DND-41 (cell line): ENCODE measurements at regions not wholly inside any gene's neighbourhood (a gene's known extent, or its start where the extent isn't known, plus 50 kb on each side); places are given as distances from the start of the nearest gene placed in this dataset.

ENCODE experiments used
- ATAC-seq: fragments of 200-7000 bp; cut with Tn5 transposase; 3 replicates; pipeline ENCODE4 v1.9.1; 2021; ENCODE audit warnings: low read depth; ENCODE audit not compliant: insufficient read depth
- DNase-seq: peaks from one replicate; pipeline ENCODE4 v3.0.0-alpha.2; 2020
- H2AFZ ChIP-seq: 2 replicates; pipeline ENCODE4 v1.6.0; 2012; ENCODE audit warnings: low read depth, low read length
- H3K27ac ChIP-seq: 2 replicates; pipeline ENCODE4 v1.5.1; 2012; ENCODE audit warnings: low read length, inconsistent platforms
- H3K27me3 ChIP-seq: fragments of 200-600 bp; sonication (generic); 2 replicates; pipeline ENCODE4 v1.6.0; 2012; ENCODE audit warnings: low read length, mild to moderate bottlenecking, inconsistent platforms; ENCODE audit not compliant: insufficient read depth, poor library complexity
- H3K36me3 ChIP-seq: 2 replicates; pipeline ENCODE4 v1.5.1; 2012; ENCODE audit warnings: low read length, inconsistent platforms; ENCODE audit not compliant: insufficient read depth
- H3K4me1 ChIP-seq: 2 replicates; pipeline ENCODE4 v1.5.1; 2012; ENCODE audit warnings: mild to moderate bottlenecking, low read length; ENCODE audit not compliant: insufficient read depth
- H3K4me2 ChIP-seq: 2 replicates; pipeline ENCODE4 v1.6.0; 2012; ENCODE audit warnings: mild to moderate bottlenecking, moderate library complexity, low read length, inconsistent platforms; ENCODE audit not compliant: insufficient read depth
- H3K4me3 ChIP-seq, 2 experiments: fragments of 200-600 bp in 1 of 2; shearing (Covaris generic) in 1 of 2; 2 replicates each; pipeline ENCODE4 v1.5.1; 2012 to 2016; ENCODE audit warnings: inconsistent platforms in 2 of 2, low read length in 2 of 2, mild to moderate bottlenecking in 2 of 2, low read depth in 1 of 2, moderate library complexity in 1 of 2
- H3K79me2 ChIP-seq: 2 replicates; pipeline ENCODE4 v1.6.0; 2012; ENCODE audit warnings: low read length, inconsistent platforms; ENCODE audit not compliant: insufficient read depth
- H3K9ac ChIP-seq: 2 replicates; pipeline ENCODE4 v1.6.0; 2012; ENCODE audit warnings: low read depth, mild to moderate bottlenecking, inconsistent platforms, low read length, moderate library complexity
- H3K9me3 ChIP-seq: 2 replicates; pipeline ENCODE4 v1.5.1; 2012; ENCODE audit warnings: low read length, moderate library complexity, mild to moderate bottlenecking, inconsistent platforms; ENCODE audit not compliant: insufficient read depth, severe bottlenecking
- H4K20me1 ChIP-seq: 2 replicates; pipeline ENCODE4 v1.6.0; 2012; ENCODE audit warnings: low read length; ENCODE audit not compliant: insufficient read depth
- CTCF ChIP-seq: IDR thresholded peaks from 2 replicates; pipeline ENCODE4 v1.5.1; 2012; ENCODE audit warnings: borderline replicate concordance, low read length, moderate library complexity, mild to moderate bottlenecking; ENCODE audit not compliant: poor library complexity, severe bottlenecking; ENCODE audit errors: extremely low read depth
- EZH2 ChIP-seq: IDR thresholded peaks from 3 replicates; pipeline ENCODE4 v1.6.1; 2012; ENCODE audit warnings: borderline replicate concordance, low read depth, mild to moderate bottlenecking, moderate library complexity, low read length, inconsistent platforms; ENCODE audit not compliant: severe bottlenecking

GRCh38 chrX:6674734-6675133, 139.8 kb upstream of the VCX3A start:
- Histone ChIP-seq H4K20me1 (no peaks in the 10 kb centered on the region), H3K4me3 (no peak overlapping the region), H3K4me2 (no peak overlapping the region), H3K36me3 (no peaks in the 10 kb centered on the region), H3K79me2 (no peaks in the 10 kb centered on the region), H3K9me3 (no peaks in the 10 kb centered on the region), H3K9ac (no peak overlapping the region), H3K27ac (no peak overlapping the region), H3K4me1 (no peaks in the 10 kb centered on the region), H2AFZ (no peak overlapping the region), H3K27me3 (no peaks in the 10 kb centered on the region)
- DNase-seq (no peak), ATAC-seq (no peak)
- TF ChIP-seq CTCF (no peak), EZH2 (no peak)

GRCh38 chrX:6667048-6667768, 132.3 kb upstream of the VCX3A start:
- TF ChIP-seq EZH2 = no peak
- no peak for TF ChIP-seq CTCF
- Histone ChIP-seq H3K27me3 (no peaks in the 10 kb centered on the region), H2AFZ (no peak overlapping the region), H3K4me2 (no peak overlapping the region), H3K79me2 (no peaks in the 10 kb centered on the region), H3K9me3 (no peaks in the 10 kb centered on the region), H3K4me3 (no peak overlapping the region), H3K36me3 (no peaks in the 10 kb centered on the region), H3K4me1 (no peaks in the 10 kb centered on the region), H3K27ac (no peak overlapping the region), H3K9ac (no peak overlapping the region), H4K20me1 (no peaks in the 10 kb centered on the region)
- no peak for DNase-seq
- no peak for ATAC-seq

GRCh38 chrX:6666624-6667023, 131.7 kb upstream of the VCX3A start:
- H3K4me3 ChIP-seq = no peak overlapping the region
- H2AFZ ChIP-seq = no peak overlapping the region

More at GRCh38 chrX:6666624-6667023, 131.7 kb upstream of the VCX3A start:
- Histone ChIP-seq H3K9ac (no peak overlapping the region), H3K27me3 (no peaks in the 10 kb centered on the region), H3K79me2 (no peaks in the 10 kb centered on the region), H3K4me2 (no peak overlapping the region), H3K27ac (no peak overlapping the region), H3K36me3 (no peaks in the 10 kb centered on the region), H3K4me1 (no peaks in the 10 kb centered on the region), H4K20me1 (no peaks in the 10 kb centered on the region), H3K9me3 (no peaks in the 10 kb centered on the region)
- ATAC-seq (no peak), DNase-seq (no peak)
- no peak for TF ChIP-seq CTCF
- no peak for TF ChIP-seq EZH2
